ENCODE measurements at regions not wholly inside any gene's neighbourhood (a gene's known extent, or its start where the extent isn't known, plus 50 kb on each side); places are given as distances from the start of the nearest gene placed in this dataset.

- TF ChIP-seq CTCF (IDR thresholded peaks at IDR 0.05; ENCODE audit: low read depth, low read length): no peak
- Histone ChIP-seq H3K9me3 (ENCODE audit: low read depth) (no peaks in the 10 kb centered on the region), H3K4me1 (ENCODE audit: low read depth) (no peaks in the 10 kb centered on the region), H3K27ac (no peak overlapping the region), H3K27me3 (no peaks in the 10 kb centered on the region), H3K4me3 (no peak overlapping the region), H3K36me3 (no peaks in the 10 kb centered on the region)
- no peak for DNase-seq (ENCODE audit: low read depth in 1 of 2, low spot score in 1 of 2)
Measured at GRCh38 chr12:60844101-60844500, 1248.3 kb downstream of the SLC16A7 start.

- Histone ChIP-seq H3K9me3 (ENCODE audit: low read depth) (no peaks in the 10 kb centered on the region), H3K4me1 (ENCODE audit: low read depth) (no peaks in the 10 kb centered on the region), H3K27ac (no peak overlapping the region), H3K27me3 (no peaks in the 10 kb centered on the region), H3K4me3 (no peak overlapping the region), H3K36me3 (no peaks in the 10 kb centered on the region)
- DNase-seq (ENCODE audit: low read depth in 1 of 2, low spot score in 1 of 2): no peak
- no peak for TF ChIP-seq CTCF (IDR thresholded peaks at IDR 0.05; ENCODE audit: low read depth, low read length)
Measured at GRCh38 chr12:60844875-60845274, 1249.0 kb downstream of the SLC16A7 start.

GRCh38 chr12:60845696-60846095, 1249.9 kb downstream of the SLC16A7 start:
- Histone ChIP-seq H3K27ac (no peak overlapping the region), H3K4me1 (ENCODE audit: low read depth) (no peaks in the 10 kb centered on the region), H3K9me3 (ENCODE audit: low read depth) (no peaks in the 10 kb centered on the region), H3K4me3 (no peak overlapping the region), H3K27me3 (no peaks in the 10 kb centered on the region), H3K36me3 (no peaks in the 10 kb centered on the region)
- no peak for DNase-seq (ENCODE audit: low read depth in 1 of 2, low spot score in 1 of 2)
- no peak for TF ChIP-seq CTCF (IDR thresholded peaks at IDR 0.05; ENCODE audit: low read depth, low read length)

- no peak for DNase-seq (ENCODE audit: low read depth in 1 of 2, low spot score in 1 of 2)
- Histone ChIP-seq H3K27me3 (no peaks in the 10 kb centered on the region), H3K9me3 (ENCODE audit: low read depth) (no peaks in the 10 kb centered on the region), H3K4me3 (no peak overlapping the region), H3K36me3 (no peaks in the 10 kb centered on the region), H3K4me1 (ENCODE audit: low read depth) (no peaks in the 10 kb centered on the region), H3K27ac (no peak overlapping the region)
- TF ChIP-seq CTCF (IDR thresholded peaks at IDR 0.05; ENCODE audit: low read depth, low read length): no peak
Measured at GRCh38 chr12:60847281-60847680, 1251.5 kb downstream of the SLC16A7 start.

GRCh38 chr12:60849723-60850122, 1253.9 kb downstream of the SLC16A7 start:
- Histone ChIP-seq H3K27ac (no peak overlapping the region), H3K4me1 (ENCODE audit: low read depth) (no peaks in the 10 kb centered on the region), H3K27me3 (no peaks in the 10 kb centered on the region), H3K4me3 (no peak overlapping the region), H3K36me3 (no peaks in the 10 kb centered on the region), H3K9me3 (ENCODE audit: low read depth) (no peaks in the 10 kb centered on the region)
- DNase-seq (ENCODE audit: low read depth in 1 of 2, low spot score in 1 of 2): no peak
- no peak for TF ChIP-seq CTCF (IDR thresholded peaks at IDR 0.05; ENCODE audit: low read depth, low read length)

- H3K9me3 ChIP-seq (ENCODE audit: low read depth): no peaks in the 10 kb centered on the region
- H3K36me3 ChIP-seq: no peaks in the 10 kb centered on the region
- no peak for TF ChIP-seq CTCF (IDR thresholded peaks at IDR 0.05; ENCODE audit: low read depth, low read length)
Measured at GRCh38 chr12:60853407-60853806, 1257.6 kb downstream of the SLC16A7 start.

More at GRCh38 chr12:60853407-60853806, 1257.6 kb downstream of the SLC16A7 start:
- no peak for DNase-seq (ENCODE audit: low read depth in 1 of 2, low spot score in 1 of 2)
- Histone ChIP-seq H3K4me1 (ENCODE audit: low read depth) (no peaks in the 10 kb centered on the region), H3K27ac (no peak overlapping the region), H3K27me3 (no peaks in the 10 kb centered on the region), H3K4me3 (no peak overlapping the region)
